PC-9 (cell line): ENCODE measurements at regions not wholly inside any gene's neighbourhood (a gene's known extent, or its start where the extent isn't known, plus 50 kb on each side); places are given as distances from the start of the nearest gene placed in this dataset.

ENCODE experiments used
- BruUV-seq: library from RNA; stranded (reverse); fragments of 400-500 nt; replicated peaks from 2 replicates; lab custom pipeline; 2021; lab: Mats Ljungman, UMichigan
- CTCF ChIA-PET: fragments of 300-600 bp; sonication (Branson Sonifier 250); formaldehyde crosslinking; loops from one replicate; lab custom pipeline; 2022; ENCODE audit warnings: antibody characterized with exemption; lab: Charles Lee
- POLR2A ChIA-PET: fragments of 300-600 bp; sonication (Branson Sonifier 250); formaldehyde crosslinking; loops from one replicate; lab custom pipeline; 2022; ENCODE audit warnings: antibody characterized with exemption; ENCODE audit not compliant: unreplicated experiment; lab: Charles Lee
- DNase-seq, 2 experiments: peaks; one replicate each; pipeline versions ENCODE4 v3.0.0 to v3.0.0-alpha.2; 2015 to 2022; ENCODE audit warnings: mixed read lengths in 1 of 2
- H2AFZ ChIP-seq: fragments of 200-600 bp; sonication (generic); 2 replicates; pipeline ENCODE4 v1.8.1; 2017; ENCODE audit warnings: antibody characterized with exemption
- H3F3A ChIP-seq: fragments of 200-600 bp; sonication (generic); 2 replicates; pipeline ENCODE4 v1.8.1; 2017; ENCODE audit warnings: antibody characterized with exemption, mild to moderate bottlenecking, low read depth; ENCODE audit not compliant: insufficient read depth
- H3K27ac ChIP-seq: fragments of 200-600 bp; sonication (generic); 2 replicates; pipeline ENCODE4 v1.6.1; 2016; ENCODE audit warnings: mixed run types
- H3K27me3 ChIP-seq: fragments of 200-600 bp; sonication (generic); 2 replicates; pipeline ENCODE4 v1.6.1; 2016; ENCODE audit warnings: low read depth, mixed run types; ENCODE audit not compliant: insufficient read depth
- H3K36me3 ChIP-seq: fragments of 200-600 bp; sonication (generic); 2 replicates; pipeline ENCODE4 v1.6.1; 2016; ENCODE audit warnings: low read depth, mixed run types
- H3K4me1 ChIP-seq: fragments of 200-600 bp; sonication (generic); replicated peaks from 2 replicates; pipeline ENCODE4 v1.6.1; 2016; ENCODE audit warnings: mixed run types; ENCODE audit not compliant: insufficient read depth
- H3K4me2 ChIP-seq: fragments of 200-600 bp; sonication (generic); 2 replicates; pipeline ENCODE4 v1.6.1; 2017; ENCODE audit warnings: mixed run types
- H3K4me3 ChIP-seq: fragments of 200-600 bp; sonication (generic); 2 replicates; pipeline ENCODE4 v1.6.1; 2016; ENCODE audit warnings: mixed run types
- H3K79me2 ChIP-seq: fragments of 200-600 bp; sonication (generic); 2 replicates; pipeline ENCODE4 v1.6.1; 2017; ENCODE audit warnings: low read depth, mixed run types
- H3K9me2 ChIP-seq: fragments of 200-600 bp; sonication (generic); 2 replicates; pipeline ENCODE4 v1.8.1; 2017; ENCODE audit warnings: mild to moderate bottlenecking; ENCODE audit not compliant: insufficient read depth
- H3K9me3 ChIP-seq: fragments of 200-600 bp; sonication (generic); 2 replicates; pipeline ENCODE4 v1.8.1; 2016; ENCODE audit warnings: low read depth; ENCODE audit not compliant: insufficient read depth
- H4K20me1 ChIP-seq: fragments of 200-600 bp; sonication (generic); 2 replicates; pipeline ENCODE4 v1.8.1; 2017; ENCODE audit not compliant: insufficient read depth
- EZH2 ChIP-seq: fragments of 200-600 bp; sonication (generic); IDR thresholded peaks from 2 replicates; pipeline ENCODE4 v1.8.0; 2017; ENCODE audit warnings: antibody characterized with exemption, low read depth
- intact Hi-C: fragments of 100-400 bp; cut with micrococcal nuclease; formaldehyde crosslinking; loops from one replicate; pipeline ENCODE4 v1.10.0; 2022; ENCODE audit not compliant: unreplicated experiment
- TF ChIP-seq, protein P1 (sequence below): fragments of 200-600 bp; sonication (generic); conservative IDR thresholded peaks from 2 replicates; pipeline ENCODE4 v1.6.1; 2017; ENCODE audit warnings: mixed run types, antibody characterized with exemption, mild to moderate bottlenecking, moderate library complexity

DNA sequence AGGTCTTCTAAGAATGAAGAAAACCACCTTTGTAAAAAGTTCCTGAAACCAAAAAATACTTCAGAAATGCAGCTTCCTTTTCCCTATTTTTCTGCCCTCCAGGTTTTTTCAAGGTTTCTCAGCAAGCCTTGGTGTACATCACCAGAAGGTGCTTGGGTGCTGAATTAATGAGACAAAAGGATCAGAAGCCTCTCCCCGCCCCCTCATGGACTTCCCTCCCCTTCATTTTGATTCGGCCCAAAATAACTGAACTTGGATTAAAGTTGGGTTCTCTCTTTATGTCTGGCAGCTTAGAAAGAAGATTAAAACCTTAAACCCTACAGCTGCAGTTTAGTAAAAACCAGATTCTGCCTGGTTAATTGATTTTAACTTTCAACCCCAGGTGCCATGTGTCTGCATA lies 121.7 kb upstream of the ERCC4 start:
- ChIA-PET POLR2A (no interaction called here), CTCF (no interaction called here)
- Histone ChIP-seq H3K79me2 (no peaks in the 10 kb centered on the region), H4K20me1 (no peaks in the 10 kb centered on the region), H3K9me3 (no peaks in the 10 kb centered on the region), H3K4me2 (no peak overlapping the region), H2AFZ (no peak overlapping the region), H3F3A (no peaks in the 10 kb centered on the region), H3K27me3 (peaks cover 51% of the 10 kb centered on the region), H3K9me2 (no peaks in the 10 kb centered on the region), H3K27ac (no peak overlapping the region), H3K4me1 (no peaks in the 10 kb centered on the region), H3K4me3 (no peak overlapping the region), H3K36me3 (no peaks in the 10 kb centered on the region)
- TF ChIP-seq, protein P1, sequence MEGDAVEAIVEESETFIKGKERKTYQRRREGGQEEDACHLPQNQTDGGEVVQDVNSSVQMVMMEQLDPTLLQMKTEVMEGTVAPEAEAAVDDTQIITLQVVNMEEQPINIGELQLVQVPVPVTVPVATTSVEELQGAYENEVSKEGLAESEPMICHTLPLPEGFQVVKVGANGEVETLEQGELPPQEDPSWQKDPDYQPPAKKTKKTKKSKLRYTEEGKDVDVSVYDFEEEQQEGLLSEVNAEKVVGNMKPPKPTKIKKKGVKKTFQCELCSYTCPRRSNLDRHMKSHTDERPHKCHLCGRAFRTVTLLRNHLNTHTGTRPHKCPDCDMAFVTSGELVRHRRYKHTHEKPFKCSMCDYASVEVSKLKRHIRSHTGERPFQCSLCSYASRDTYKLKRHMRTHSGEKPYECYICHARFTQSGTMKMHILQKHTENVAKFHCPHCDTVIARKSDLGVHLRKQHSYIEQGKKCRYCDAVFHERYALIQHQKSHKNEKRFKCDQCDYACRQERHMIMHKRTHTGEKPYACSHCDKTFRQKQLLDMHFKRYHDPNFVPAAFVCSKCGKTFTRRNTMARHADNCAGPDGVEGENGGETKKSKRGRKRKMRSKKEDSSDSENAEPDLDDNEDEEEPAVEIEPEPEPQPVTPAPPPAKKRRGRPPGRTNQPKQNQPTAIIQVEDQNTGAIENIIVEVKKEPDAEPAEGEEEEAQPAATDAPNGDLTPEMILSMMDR, result no peak
- no peak for TF ChIP-seq EZH2
- no peak for DNase-seq
- intact Hi-C loops, result no loop called here
- BruUV-seq, result no TSS peak

DNA sequence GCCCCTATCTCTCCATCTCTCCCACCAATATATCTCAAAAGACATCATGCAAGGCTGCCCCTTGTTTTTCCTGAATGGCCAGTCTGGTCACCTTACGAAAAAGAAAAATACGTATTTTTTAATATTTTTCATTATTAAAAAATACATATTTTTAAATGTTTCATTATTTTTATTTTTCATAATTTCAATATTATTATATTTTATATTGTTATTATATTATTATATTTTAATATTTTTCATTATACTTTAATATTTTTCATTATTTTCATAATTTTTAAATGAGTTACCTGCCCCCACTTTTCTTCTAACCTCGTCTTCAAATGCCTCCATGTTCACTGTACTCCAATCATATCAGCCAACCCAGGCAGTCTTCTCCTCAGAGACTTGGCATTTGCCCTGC lies 116.0 kb upstream of the ERCC4 start:
- Histone ChIP-seq H3K9me3 (no peaks in the 10 kb centered on the region), H3K4me3 (no peak overlapping the region), H3K27me3 (peaks cover 69% of the 10 kb centered on the region), H3K4me2 (no peak overlapping the region), H3F3A (no peaks in the 10 kb centered on the region), H3K36me3 (no peaks in the 10 kb centered on the region), H4K20me1 (no peaks in the 10 kb centered on the region), H3K4me1 (no peaks in the 10 kb centered on the region), H2AFZ (no peak overlapping the region), H3K27ac (no peak overlapping the region), H3K79me2 (no peaks in the 10 kb centered on the region), H3K9me2 (no peaks in the 10 kb centered on the region)
- no peak for DNase-seq
- CTCF ChIA-PET, result no interaction called here
- no TSS peak for BruUV-seq
- POLR2A ChIA-PET, result no interaction called here
- intact Hi-C loops, result no loop called here
- TF ChIP-seq EZH2, result no peak
- TF ChIP-seq, protein P1, result no peak

DNA sequence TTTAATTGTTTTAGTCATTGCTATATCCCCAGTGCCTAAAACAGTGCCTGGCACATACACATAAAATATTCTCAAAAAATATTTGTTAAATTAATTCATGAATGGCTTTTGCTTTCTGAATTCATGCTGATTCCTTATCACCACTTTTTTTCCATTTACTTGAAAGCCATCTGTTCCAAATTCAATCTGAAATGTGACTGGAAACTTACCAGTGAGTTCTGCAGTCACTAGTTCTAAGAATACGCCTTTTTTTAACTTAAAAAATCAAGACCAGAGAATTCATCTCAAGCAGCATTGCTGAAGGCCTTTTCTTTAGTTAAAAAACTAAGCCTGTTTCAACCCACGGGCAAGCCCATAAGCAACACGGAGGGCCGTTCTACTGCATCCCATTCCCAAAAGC lies 114.0 kb upstream of the ERCC4 start:
- no peak for TF ChIP-seq EZH2
- TF ChIP-seq, protein P1, result no peak
- peaks cover 78% of the 10 kb centered on the region for H3K27me3 ChIP-seq
- no peaks in the 10 kb centered on the region for H3K9me3 ChIP-seq
- H4K20me1 ChIP-seq, result no peaks in the 10 kb centered on the region
- intact Hi-C loops, result no loop called here
- H3K9me2 ChIP-seq, result no peaks in the 10 kb centered on the region
- no TSS peak for BruUV-seq
- no peaks in the 10 kb centered on the region for H3K4me1 ChIP-seq
- H3K4me3 ChIP-seq, result no peak overlapping the region
- H3K79me2 ChIP-seq, result no peaks in the 10 kb centered on the region
- no peaks in the 10 kb centered on the region for H3K36me3 ChIP-seq
- H2AFZ ChIP-seq, result no peak overlapping the region
- no peak overlapping the region for H3K27ac ChIP-seq
- DNase-seq, result no peak
- ChIA-PET POLR2A (no interaction called here), CTCF (no interaction called here)
- H3F3A ChIP-seq, result no peaks in the 10 kb centered on the region
- H3K4me2 ChIP-seq, result no peak overlapping the region
